ENCODE measurements at regions not wholly inside any gene's neighbourhood (a gene's known extent, or its start where the extent isn't known, plus 50 kb on each side); places are given as distances from the start of the nearest gene placed in this dataset.

DNA sequence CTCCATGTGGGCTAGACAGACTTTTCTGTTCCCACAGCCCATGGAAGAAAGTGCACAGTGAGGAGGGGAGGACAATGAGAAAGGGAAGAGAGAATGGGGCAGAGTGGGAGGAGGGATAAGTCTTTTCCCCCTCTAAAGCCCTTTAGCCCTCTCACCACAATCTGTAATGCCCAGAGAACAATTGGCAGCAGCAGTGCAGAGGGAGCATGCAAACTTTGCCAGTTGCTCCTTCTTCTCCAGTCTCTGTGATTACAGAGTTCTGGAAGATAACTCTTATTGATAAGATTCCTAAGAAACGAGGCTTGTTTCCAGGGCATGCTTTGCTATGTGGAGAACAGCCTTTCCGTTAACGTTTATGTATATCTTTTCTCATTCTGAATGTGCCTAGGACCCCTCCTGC is 50.0 kb upstream of the FMN1 start:
- TF ChIP-seq ZNF430 (CRISPR knock-in tag; IDR thresholded peaks at IDR 0.05): no peak
- TF ChIP-seq ATF7 (IDR thresholded peaks at IDR 0.05): no peak
- no peak for TF ChIP-seq ATF7 (CRISPR knock-in tag; IDR thresholded peaks at IDR 0.05)
- no peak for TF ChIP-seq NFE2L2 (IDR thresholded peaks at IDR 0.05; ENCODE audit: low read length)
- no peak for TF ChIP-seq HOXA7 (CRISPR knock-in tag; IDR thresholded peaks at IDR 0.05)
- TF ChIP-seq BRCA1 (CRISPR knock-in tag; IDR thresholded peaks at IDR 0.05): no peak
- TF ChIP-seq ZNF143 (CRISPR knock-in tag; IDR thresholded peaks at IDR 0.05): no peak
- TF ChIP-seq, protein P1, sequence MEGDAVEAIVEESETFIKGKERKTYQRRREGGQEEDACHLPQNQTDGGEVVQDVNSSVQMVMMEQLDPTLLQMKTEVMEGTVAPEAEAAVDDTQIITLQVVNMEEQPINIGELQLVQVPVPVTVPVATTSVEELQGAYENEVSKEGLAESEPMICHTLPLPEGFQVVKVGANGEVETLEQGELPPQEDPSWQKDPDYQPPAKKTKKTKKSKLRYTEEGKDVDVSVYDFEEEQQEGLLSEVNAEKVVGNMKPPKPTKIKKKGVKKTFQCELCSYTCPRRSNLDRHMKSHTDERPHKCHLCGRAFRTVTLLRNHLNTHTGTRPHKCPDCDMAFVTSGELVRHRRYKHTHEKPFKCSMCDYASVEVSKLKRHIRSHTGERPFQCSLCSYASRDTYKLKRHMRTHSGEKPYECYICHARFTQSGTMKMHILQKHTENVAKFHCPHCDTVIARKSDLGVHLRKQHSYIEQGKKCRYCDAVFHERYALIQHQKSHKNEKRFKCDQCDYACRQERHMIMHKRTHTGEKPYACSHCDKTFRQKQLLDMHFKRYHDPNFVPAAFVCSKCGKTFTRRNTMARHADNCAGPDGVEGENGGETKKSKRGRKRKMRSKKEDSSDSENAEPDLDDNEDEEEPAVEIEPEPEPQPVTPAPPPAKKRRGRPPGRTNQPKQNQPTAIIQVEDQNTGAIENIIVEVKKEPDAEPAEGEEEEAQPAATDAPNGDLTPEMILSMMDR (CRISPR knock-in tag; IDR thresholded peaks at IDR 0.05): no peak
- no peak for TF ChIP-seq POLR2AphosphoS5 (IDR thresholded peaks at IDR 0.05; ENCODE audit: low read depth, low read length)
- TF ChIP-seq, protein P2, sequence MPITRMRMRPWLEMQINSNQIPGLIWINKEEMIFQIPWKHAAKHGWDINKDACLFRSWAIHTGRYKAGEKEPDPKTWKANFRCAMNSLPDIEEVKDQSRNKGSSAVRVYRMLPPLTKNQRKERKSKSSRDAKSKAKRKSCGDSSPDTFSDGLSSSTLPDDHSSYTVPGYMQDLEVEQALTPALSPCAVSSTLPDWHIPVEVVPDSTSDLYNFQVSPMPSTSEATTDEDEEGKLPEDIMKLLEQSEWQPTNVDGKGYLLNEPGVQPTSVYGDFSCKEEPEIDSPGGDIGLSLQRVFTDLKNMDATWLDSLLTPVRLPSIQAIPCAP (CRISPR knock-in tag; IDR thresholded peaks at IDR 0.05; ENCODE audit: low read depth): no peak
- TF ChIP-seq KLF6 (CRISPR knock-in tag; IDR thresholded peaks at IDR 0.05): no peak
- no peak for TF ChIP-seq NFKBIZ (CRISPR knock-in tag; IDR thresholded peaks at IDR 0.05)
- TF ChIP-seq, protein P3, sequence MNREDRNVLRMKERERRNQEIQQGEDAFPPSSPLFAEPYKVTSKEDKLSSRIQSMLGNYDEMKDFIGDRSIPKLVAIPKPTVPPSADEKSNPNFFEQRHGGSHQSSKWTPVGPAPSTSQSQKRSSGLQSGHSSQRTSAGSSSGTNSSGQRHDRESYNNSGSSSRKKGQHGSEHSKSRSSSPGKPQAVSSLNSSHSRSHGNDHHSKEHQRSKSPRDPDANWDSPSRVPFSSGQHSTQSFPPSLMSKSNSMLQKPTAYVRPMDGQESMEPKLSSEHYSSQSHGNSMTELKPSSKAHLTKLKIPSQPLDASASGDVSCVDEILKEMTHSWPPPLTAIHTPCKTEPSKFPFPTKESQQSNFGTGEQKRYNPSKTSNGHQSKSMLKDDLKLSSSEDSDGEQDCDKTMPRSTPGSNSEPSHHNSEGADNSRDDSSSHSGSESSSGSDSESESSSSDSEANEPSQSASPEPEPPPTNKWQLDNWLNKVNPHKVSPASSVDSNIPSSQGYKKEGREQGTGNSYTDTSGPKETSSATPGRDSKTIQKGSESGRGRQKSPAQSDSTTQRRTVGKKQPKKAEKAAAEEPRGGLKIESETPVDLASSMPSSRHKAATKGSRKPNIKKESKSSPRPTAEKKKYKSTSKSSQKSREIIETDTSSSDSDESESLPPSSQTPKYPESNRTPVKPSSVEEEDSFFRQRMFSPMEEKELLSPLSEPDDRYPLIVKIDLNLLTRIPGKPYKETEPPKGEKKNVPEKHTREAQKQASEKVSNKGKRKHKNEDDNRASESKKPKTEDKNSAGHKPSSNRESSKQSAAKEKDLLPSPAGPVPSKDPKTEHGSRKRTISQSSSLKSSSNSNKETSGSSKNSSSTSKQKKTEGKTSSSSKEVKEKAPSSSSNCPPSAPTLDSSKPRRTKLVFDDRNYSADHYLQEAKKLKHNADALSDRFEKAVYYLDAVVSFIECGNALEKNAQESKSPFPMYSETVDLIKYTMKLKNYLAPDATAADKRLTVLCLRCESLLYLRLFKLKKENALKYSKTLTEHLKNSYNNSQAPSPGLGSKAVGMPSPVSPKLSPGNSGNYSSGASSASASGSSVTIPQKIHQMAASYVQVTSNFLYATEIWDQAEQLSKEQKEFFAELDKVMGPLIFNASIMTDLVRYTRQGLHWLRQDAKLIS (CRISPR knock-in tag; IDR thresholded peaks at IDR 0.05): no peak
- no peak for TF ChIP-seq ZNF709 (CRISPR knock-in tag; IDR thresholded peaks at IDR 0.05)
- TF ChIP-seq POLR2A (IDR thresholded peaks at IDR 0.05; ENCODE audit: insufficient read depth in 1 of 2, low read depth in 2 of 2, low read length in 2 of 2): no peak
